Mucosa of gallbladder (tissue), 1 donor: ENCODE measurements at regions not wholly inside any gene's neighbourhood (a gene's known extent, or its start where the extent isn't known, plus 50 kb on each side); places are given as distances from the start of the nearest gene placed in this dataset.
"Not testable (repeated sequence)": the region's sequence is repeated elsewhere in the genome, so short reads cannot be mapped to it uniquely, and the experiment has no call there.

Experiments
- DNase-seq: peaks from one replicate; pipeline ENCODE4 v3.0.0-alpha.2; 2020; ENCODE audit warnings: low spot score
- donor health status: DM: no; HTN: no; CAD: no.

GRCh38 chr12:126262829-126263228, 1197.6 kb downstream of the AACS start:
- DNase-seq: no peak

GRCh38 chr12:126268222-126268621, 1203.0 kb downstream of the AACS start:
- peak; percentile 58 for DNase-seq

GRCh38 chr12:126271159-126271558, 1205.9 kb downstream of the AACS start:
- no peak for DNase-seq

- no peak for DNase-seq
Observed at GRCh38 chr12:126282691-126283090, 1217.5 kb downstream of the AACS start.

- DNase-seq: no peak
Observed at GRCh38 chr12:126286203-126286602, 1221.0 kb downstream of the AACS start.

GRCh38 chr12:126290456-126290855, 1225.2 kb downstream of the AACS start:
- no peak for DNase-seq

GRCh38 chr12:126291987-126292386, 1226.8 kb downstream of the AACS start:
- DNase-seq: not testable (repeated sequence)

GRCh38 chr12:126295652-126296051, 1230.4 kb downstream of the AACS start:
- DNase-seq: no peak

GRCh38 chr12:126309278-126309677, 1244.0 kb downstream of the AACS start:
- DNase-seq: no peak

- no peak for DNase-seq
Observed at GRCh38 chr12:126312457-126312856, 1247.2 kb downstream of the AACS start.

GRCh38 chr12:126316411-126316810, 1251.2 kb downstream of the AACS start:
- DNase-seq: no peak

- no peak for DNase-seq
Observed at GRCh38 chr12:126337556-126338441, 1272.6 kb downstream of the AACS start.

GRCh38 chr12:126342866-126343265, 1277.6 kb downstream of the AACS start:
- no peak for DNase-seq

GRCh38 chr12:126343321-126343720, 1278.1 kb downstream of the AACS start:
- DNase-seq: no peak

GRCh38 chr12:126346087-126346486, 1280.9 kb downstream of the AACS start:
- DNase-seq: no peak

- no peak for DNase-seq
Observed at GRCh38 chr12:126347421-126347820, 1282.2 kb downstream of the AACS start.

- no peak for DNase-seq
Observed at GRCh38 chr12:126349383-126349782, 1284.1 kb downstream of the AACS start.

GRCh38 chr12:126353604-126354003, 1288.4 kb downstream of the AACS start:
- no peak for DNase-seq

GRCh38 chr12:126354633-126355032, 1289.4 kb downstream of the AACS start:
- DNase-seq: no peak

GRCh38 chr12:126355346-126355745, 1290.1 kb downstream of the AACS start:
- no peak for DNase-seq

- DNase-seq: no peak
Observed at GRCh38 chr12:126358806-126359205, 1293.6 kb downstream of the AACS start.

GRCh38 chr12:126359216-126359615, 1294.0 kb downstream of the AACS start:
- no peak for DNase-seq

GRCh38 chr12:126361804-126362203, 1296.6 kb downstream of the AACS start:
- no peak for DNase-seq

- no peak for DNase-seq
Observed at GRCh38 chr12:126362493-126362892, 1297.3 kb downstream of the AACS start.
